ENCODE measurements at regions not wholly inside any gene's neighbourhood (a gene's known extent, or its start where the extent isn't known, plus 50 kb on each side); places are given as distances from the start of the nearest gene placed in this dataset.

DNA sequence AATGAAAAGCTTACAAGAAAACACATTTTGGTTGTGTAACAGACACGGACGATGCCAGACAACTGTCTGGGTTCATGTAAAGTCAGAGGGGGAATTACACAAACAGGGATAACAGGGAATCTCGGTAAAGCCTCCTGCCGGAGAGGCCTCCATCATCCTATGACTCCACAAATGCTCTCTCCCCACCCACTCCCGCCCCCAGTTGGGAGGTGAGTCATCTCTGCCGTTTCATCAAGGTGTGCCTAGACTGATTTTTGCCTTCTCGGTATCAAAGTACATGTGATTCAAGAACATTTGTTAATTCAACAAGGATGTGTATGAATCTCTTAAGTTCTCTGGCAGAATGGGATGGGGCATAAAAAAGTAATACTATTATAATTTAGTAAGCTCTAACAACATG, 304.9 kb upstream of the PRDM1 start:
- H3K27ac Mint-ChIP-seq (ENCODE audit: unreplicated experiment): no peak overlapping the region
- H3K36me3 Mint-ChIP-seq (ENCODE audit: low read depth): no peaks in the 10 kb centered on the region
- no peak overlapping the region for H3K4me3 Mint-ChIP-seq (ENCODE audit: unreplicated experiment)

GRCh38 chr6:105780146-105780860, 305.8 kb upstream of the PRDM1 start:
- H3K4me1 Mint-ChIP-seq (ENCODE audit: low read depth): no peaks in the 10 kb centered on the region
- no peak overlapping the region for H3K27ac Mint-ChIP-seq (ENCODE audit: unreplicated experiment)
- no peak for DNase-seq (ENCODE audit: low spot score)
- H3K27me3 Mint-ChIP-seq (ENCODE audit: low read depth): peaks cover 11% of the 10 kb centered on the region
- peaks cover 2% of the 10 kb centered on the region for H3K36me3 Mint-ChIP-seq (ENCODE audit: low read depth)
- no peak overlapping the region for H3K4me3 Mint-ChIP-seq (ENCODE audit: unreplicated experiment)
- no peak for TF ChIP-seq CTCF (IDR thresholded peaks at IDR 0.05)
- peaks cover 5% of the 10 kb centered on the region for H3K9me3 Mint-ChIP-seq (ENCODE audit: low read depth)

More for the DNA sequence above, 304.9 kb upstream of the PRDM1 start:
- Mint-ChIP-seq H3K27me3 (ENCODE audit: low read depth) (peaks cover 11% of the 10 kb centered on the region), H3K4me1 (ENCODE audit: low read depth) (no peaks in the 10 kb centered on the region), H3K9me3 (ENCODE audit: low read depth) (no peaks in the 10 kb centered on the region)
- no peak for DNase-seq (ENCODE audit: low spot score)
- no peak for TF ChIP-seq CTCF (IDR thresholded peaks at IDR 0.05)

- TF ChIP-seq CTCF (IDR thresholded peaks at IDR 0.05): no peak
- Mint-ChIP-seq H3K36me3 (ENCODE audit: low read depth) (peaks cover 2% of the 10 kb centered on the region), H3K9me3 (ENCODE audit: low read depth) (peaks cover 15% of the 10 kb centered on the region), H3K27ac (ENCODE audit: unreplicated experiment) (no peak overlapping the region), H3K4me1 (ENCODE audit: low read depth) (no peaks in the 10 kb centered on the region), H3K4me3 (ENCODE audit: unreplicated experiment) (no peak overlapping the region), H3K27me3 (ENCODE audit: low read depth) (peaks cover 5% of the 10 kb centered on the region)
- no peak for DNase-seq (ENCODE audit: low spot score)
Observed at GRCh38 chr6:105779110-105779509, 307.0 kb upstream of the PRDM1 start.

GRCh38 chr6:105775095-105775494, 311.0 kb upstream of the PRDM1 start:
- peaks cover 2% of the 10 kb centered on the region for H3K36me3 Mint-ChIP-seq (ENCODE audit: low read depth)
- no peak overlapping the region for H3K4me3 Mint-ChIP-seq (ENCODE audit: unreplicated experiment)
- no peak overlapping the region for H3K27ac Mint-ChIP-seq (ENCODE audit: unreplicated experiment)
- no peaks in the 10 kb centered on the region for H3K27me3 Mint-ChIP-seq (ENCODE audit: low read depth)
- H3K4me1 Mint-ChIP-seq (ENCODE audit: low read depth): no peaks in the 10 kb centered on the region
- H3K9me3 Mint-ChIP-seq (ENCODE audit: low read depth): peaks cover 15% of the 10 kb centered on the region
- TF ChIP-seq CTCF (IDR thresholded peaks at IDR 0.05): no peak
- no peak for DNase-seq (ENCODE audit: low spot score)

DNA sequence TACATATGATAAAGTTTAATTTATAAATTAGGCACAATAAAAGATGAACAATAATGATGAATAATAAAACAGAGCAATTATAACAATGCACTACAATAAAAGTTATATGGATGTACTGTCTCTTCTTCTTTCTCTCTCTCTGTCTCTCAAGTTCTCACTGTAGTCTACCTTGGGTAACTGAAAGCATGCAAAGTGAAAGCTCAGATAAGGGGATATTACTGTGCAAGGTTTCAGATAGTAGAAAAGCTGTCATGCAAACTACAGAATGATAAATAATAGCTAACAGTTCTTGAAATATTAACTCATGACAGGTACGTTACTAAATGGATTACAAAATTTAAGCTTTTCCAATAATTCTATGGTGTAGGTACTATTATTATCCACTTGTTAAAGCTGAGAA, 311.9 kb upstream of the PRDM1 start:
- H3K9me3 Mint-ChIP-seq (ENCODE audit: low read depth): peaks cover 15% of the 10 kb centered on the region
- DNase-seq (ENCODE audit: low spot score): no peak
- no peak overlapping the region for H3K4me3 Mint-ChIP-seq (ENCODE audit: unreplicated experiment)
- H3K27ac Mint-ChIP-seq (ENCODE audit: unreplicated experiment): no peak overlapping the region
- H3K4me1 Mint-ChIP-seq (ENCODE audit: low read depth): no peaks in the 10 kb centered on the region
- no peaks in the 10 kb centered on the region for H3K27me3 Mint-ChIP-seq (ENCODE audit: low read depth)
- TF ChIP-seq CTCF (IDR thresholded peaks at IDR 0.05): no peak
- H3K36me3 Mint-ChIP-seq (ENCODE audit: low read depth): peaks cover 2% of the 10 kb centered on the region
